ENCODE measurements at regions not wholly inside any gene's neighbourhood (a gene's known extent, or its start where the extent isn't known, plus 50 kb on each side); places are given as distances from the start of the nearest gene placed in this dataset.
"Not testable (repeated sequence)": the region's sequence is repeated elsewhere in the genome, so short reads cannot be mapped to it uniquely, and the experiment has no call there.

GRCh38 chr14:35214402-35214801 is 77.8 kb upstream of the PSMA6 start:
- not testable (repeated sequence) for DNase-seq, H3K9me3 Mint-ChIP-seq, H3K27me3 Mint-ChIP-seq, H3K27ac Mint-ChIP-seq, H3K4me3 Mint-ChIP-seq
- Mint-ChIP-seq H3K4me1 (ENCODE audit: low read depth) (peaks cover 21% of the 10 kb centered on the region), H3K36me3 (ENCODE audit: low read depth) (peaks cover 34% of the 10 kb centered on the region)

GRCh38 chr14:35215110-35215813 is 76.9 kb upstream of the PSMA6 start:
- DNase-seq, result no peak
- no peaks in the 10 kb centered on the region for H3K27me3 Mint-ChIP-seq
- no peaks in the 10 kb centered on the region for H3K9me3 Mint-ChIP-seq
- no peak overlapping the region for H3K27ac Mint-ChIP-seq
- peaks cover 22% of the 10 kb centered on the region for H3K4me1 Mint-ChIP-seq (ENCODE audit: low read depth)
- H3K4me3 Mint-ChIP-seq, result no peak overlapping the region
- H3K36me3 Mint-ChIP-seq (ENCODE audit: low read depth), result peaks cover 38% of the 10 kb centered on the region

- not testable (repeated sequence) for H3K27me3 Mint-ChIP-seq, DNase-seq, H3K9me3 Mint-ChIP-seq, H3K4me3 Mint-ChIP-seq, H3K27ac Mint-ChIP-seq
- Mint-ChIP-seq H3K36me3 (ENCODE audit: low read depth) (peaks cover 49% of the 10 kb centered on the region), H3K4me1 (ENCODE audit: low read depth) (peaks cover 32% of the 10 kb centered on the region)
These were observed 74.0 kb upstream of the PSMA6 start for GRCh38 chr14:35218176-35218575.

- Mint-ChIP-seq H3K27ac (no peak overlapping the region), H3K36me3 (ENCODE audit: low read depth) (peaks cover 47% of the 10 kb centered on the region), H3K4me1 (ENCODE audit: low read depth) (peaks cover 31% of the 10 kb centered on the region)
These were observed 73.2 kb upstream of the PSMA6 start for GRCh38 chr14:35218963-35219362.

GRCh38 chr14:35220027-35220676 is 72.0 kb upstream of the PSMA6 start:
- Mint-ChIP-seq H3K4me3 (no peak overlapping the region), H3K9me3 (no peaks in the 10 kb centered on the region), H3K36me3 (ENCODE audit: low read depth) (peaks cover 45% of the 10 kb centered on the region), H3K27ac (no peak overlapping the region), H3K27me3 (no peaks in the 10 kb centered on the region), H3K4me1 (ENCODE audit: low read depth) (peaks cover 26% of the 10 kb centered on the region)
- no peak for DNase-seq

More at GRCh38 chr14:35218963-35219362, 73.2 kb upstream of the PSMA6 start:
- H3K9me3 Mint-ChIP-seq, result no peaks in the 10 kb centered on the region
- H3K27me3 Mint-ChIP-seq, result no peaks in the 10 kb centered on the region
- DNase-seq, result no peak
- no peak overlapping the region for H3K4me3 Mint-ChIP-seq

- Mint-ChIP-seq H3K9me3 (no peaks in the 10 kb centered on the region), H3K27me3 (no peaks in the 10 kb centered on the region), H3K27ac (no peak overlapping the region), H3K4me3 (no peak overlapping the region), H3K36me3 (ENCODE audit: low read depth) (peaks cover 43% of the 10 kb centered on the region), H3K4me1 (ENCODE audit: low read depth) (peaks cover 24% of the 10 kb centered on the region)
- DNase-seq, result no peak
These were observed 71.3 kb upstream of the PSMA6 start for GRCh38 chr14:35220920-35221319.

- no peak overlapping the region for H3K4me3 Mint-ChIP-seq
- H3K27me3 Mint-ChIP-seq, result no peaks in the 10 kb centered on the region
- peaks cover 24% of the 10 kb centered on the region for H3K4me1 Mint-ChIP-seq (ENCODE audit: low read depth)
- no peak for DNase-seq
- peaks cover 40% of the 10 kb centered on the region for H3K36me3 Mint-ChIP-seq (ENCODE audit: low read depth)
- H3K9me3 Mint-ChIP-seq, result no peaks in the 10 kb centered on the region
- peak overlapping the region; percentile 5 for H3K27ac Mint-ChIP-seq
These were observed 70.7 kb upstream of the PSMA6 start for GRCh38 chr14:35221462-35221861.

- peaks cover 39% of the 10 kb centered on the region for H3K36me3 Mint-ChIP-seq (ENCODE audit: low read depth)
These were observed 69.9 kb upstream of the PSMA6 start for GRCh38 chr14:35222324-35222723.

GRCh38 chr14:35222872-35223466 is 69.2 kb upstream of the PSMA6 start:
- Mint-ChIP-seq H3K4me1 (ENCODE audit: low read depth) (peaks cover 24% of the 10 kb centered on the region), H3K36me3 (ENCODE audit: low read depth) (peaks cover 33% of the 10 kb centered on the region), H3K27ac (peak overlapping the region; percentile 38), H3K9me3 (no peaks in the 10 kb centered on the region), H3K27me3 (no peaks in the 10 kb centered on the region), H3K4me3 (no peak overlapping the region)
- no peak for DNase-seq

More at GRCh38 chr14:35222324-35222723, 69.9 kb upstream of the PSMA6 start:
- H3K4me1 Mint-ChIP-seq (ENCODE audit: low read depth), result peaks cover 24% of the 10 kb centered on the region
- no peak overlapping the region for H3K4me3 Mint-ChIP-seq
- H3K27me3 Mint-ChIP-seq, result no peaks in the 10 kb centered on the region
- peak overlapping the region; percentile 5 for H3K27ac Mint-ChIP-seq
- no peak for DNase-seq
- H3K9me3 Mint-ChIP-seq, result no peaks in the 10 kb centered on the region

GRCh38 chr14:35223927-35224326 is 68.3 kb upstream of the PSMA6 start:
- H3K36me3 Mint-ChIP-seq (ENCODE audit: low read depth), result peaks cover 31% of the 10 kb centered on the region
- no peaks in the 10 kb centered on the region for H3K27me3 Mint-ChIP-seq
- H3K4me3 Mint-ChIP-seq, result no peak overlapping the region
- H3K4me1 Mint-ChIP-seq (ENCODE audit: low read depth), result peaks cover 24% of the 10 kb centered on the region
- no peak for DNase-seq
- H3K27ac Mint-ChIP-seq, result peak overlapping the region; percentile 10
- H3K9me3 Mint-ChIP-seq, result no peaks in the 10 kb centered on the region

GRCh38 chr14:35224615-35225014 is 67.6 kb upstream of the PSMA6 start:
- DNase-seq, result no peak
- no peaks in the 10 kb centered on the region for H3K9me3 Mint-ChIP-seq
- H3K27ac Mint-ChIP-seq, result no peak overlapping the region
- no peaks in the 10 kb centered on the region for H3K27me3 Mint-ChIP-seq
- H3K4me3 Mint-ChIP-seq, result no peak overlapping the region
- H3K36me3 Mint-ChIP-seq (ENCODE audit: low read depth), result peaks cover 24% of the 10 kb centered on the region
- peaks cover 31% of the 10 kb centered on the region for H3K4me1 Mint-ChIP-seq (ENCODE audit: low read depth)

GRCh38 chr14:35229084-35229791 is 62.9 kb upstream of the PSMA6 start:
- Mint-ChIP-seq H3K9me3 (no peaks in the 10 kb centered on the region), H3K27me3 (no peaks in the 10 kb centered on the region)

GRCh38 chr14:35229792-35230089 is 62.4 kb upstream of the PSMA6 start:
- H3K4me1 Mint-ChIP-seq (ENCODE audit: low read depth), result peaks cover 24% of the 10 kb centered on the region
- peak overlapping the region; percentile 7 for H3K27ac Mint-ChIP-seq
- H3K9me3 Mint-ChIP-seq, result no peaks in the 10 kb centered on the region
- DNase-seq, result no peak
- H3K27me3 Mint-ChIP-seq, result no peaks in the 10 kb centered on the region
- H3K36me3 Mint-ChIP-seq (ENCODE audit: low read depth), result peaks cover 9% of the 10 kb centered on the region
- no peak overlapping the region for H3K4me3 Mint-ChIP-seq

More at GRCh38 chr14:35229084-35229791, 62.9 kb upstream of the PSMA6 start:
- H3K36me3 Mint-ChIP-seq (ENCODE audit: low read depth), result peaks cover 5% of the 10 kb centered on the region
- peaks cover 27% of the 10 kb centered on the region for H3K4me1 Mint-ChIP-seq (ENCODE audit: low read depth)
- DNase-seq, result no peak
- H3K4me3 Mint-ChIP-seq, result no peak overlapping the region
- H3K27ac Mint-ChIP-seq, result peak overlapping the region; percentile 7

GRCh38 chr14:35231207-35231760 is 60.9 kb upstream of the PSMA6 start:
- no peak for DNase-seq
- Mint-ChIP-seq H3K36me3 (ENCODE audit: low read depth) (peaks cover 10% of the 10 kb centered on the region), H3K9me3 (no peaks in the 10 kb centered on the region), H3K4me3 (no peak overlapping the region), H3K27ac (no peak overlapping the region), H3K4me1 (ENCODE audit: low read depth) (peaks cover 24% of the 10 kb centered on the region), H3K27me3 (no peaks in the 10 kb centered on the region)
